SK-N-SH (cell line): ENCODE measurements at regions not wholly inside any gene's neighbourhood (a gene's known extent, or its start where the extent isn't known, plus 50 kb on each side); places are given as distances from the start of the nearest gene placed in this dataset.

Source experiments
- FOSL2 ChIP-seq: IDR thresholded peaks from 2 replicates; pipeline ENCODE4 v1.4.0; 2012; ENCODE audit warnings: low read depth, mild to moderate bottlenecking, moderate library complexity, borderline replicate concordance
- TF ChIP-seq, protein P1 (sequence below): fragments of 200-600 bp; sonication (generic); IDR thresholded peaks from 2 replicates; pipeline ENCODE4 v1.6.1; 2017; ENCODE audit warnings: antibody characterized with exemption, mild to moderate bottlenecking, moderate library complexity

DNA sequence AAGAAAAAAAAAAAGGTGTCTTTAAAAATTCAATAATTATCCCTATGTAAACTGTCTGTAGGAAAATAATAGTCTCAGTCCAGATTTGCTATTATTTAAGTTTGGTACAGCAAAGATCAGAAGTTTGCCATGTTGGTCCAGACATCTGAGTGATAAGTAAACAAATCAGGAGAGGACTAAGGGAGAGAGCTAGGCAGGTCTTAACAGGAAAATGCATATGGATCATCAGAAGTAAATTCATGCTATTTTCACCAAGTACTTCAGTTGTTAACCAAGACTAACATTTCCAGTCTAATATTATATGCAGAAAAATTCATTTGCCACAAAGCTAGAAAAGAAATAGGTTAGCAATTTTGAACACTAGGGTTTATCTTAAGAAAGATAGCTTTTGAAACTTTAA is 95.0 kb upstream of the STK17B start:
- TF ChIP-seq, protein P1, sequence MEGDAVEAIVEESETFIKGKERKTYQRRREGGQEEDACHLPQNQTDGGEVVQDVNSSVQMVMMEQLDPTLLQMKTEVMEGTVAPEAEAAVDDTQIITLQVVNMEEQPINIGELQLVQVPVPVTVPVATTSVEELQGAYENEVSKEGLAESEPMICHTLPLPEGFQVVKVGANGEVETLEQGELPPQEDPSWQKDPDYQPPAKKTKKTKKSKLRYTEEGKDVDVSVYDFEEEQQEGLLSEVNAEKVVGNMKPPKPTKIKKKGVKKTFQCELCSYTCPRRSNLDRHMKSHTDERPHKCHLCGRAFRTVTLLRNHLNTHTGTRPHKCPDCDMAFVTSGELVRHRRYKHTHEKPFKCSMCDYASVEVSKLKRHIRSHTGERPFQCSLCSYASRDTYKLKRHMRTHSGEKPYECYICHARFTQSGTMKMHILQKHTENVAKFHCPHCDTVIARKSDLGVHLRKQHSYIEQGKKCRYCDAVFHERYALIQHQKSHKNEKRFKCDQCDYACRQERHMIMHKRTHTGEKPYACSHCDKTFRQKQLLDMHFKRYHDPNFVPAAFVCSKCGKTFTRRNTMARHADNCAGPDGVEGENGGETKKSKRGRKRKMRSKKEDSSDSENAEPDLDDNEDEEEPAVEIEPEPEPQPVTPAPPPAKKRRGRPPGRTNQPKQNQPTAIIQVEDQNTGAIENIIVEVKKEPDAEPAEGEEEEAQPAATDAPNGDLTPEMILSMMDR, result no peak
- TF ChIP-seq FOSL2, result no peak
